ENCODE measurements at regions not wholly inside any gene's neighbourhood (a gene's known extent, or its start where the extent isn't known, plus 50 kb on each side); places are given as distances from the start of the nearest gene placed in this dataset.

GRCh38 chr18:38941711-38942561, 1376.3 kb upstream of the CELF4 start:
- Histone ChIP-seq H3K4me3 (peak overlapping the region; percentile 46; the same call in 1 of the 2 replicates), H2AFZ (ENCODE audit: control insufficient read depth, low read depth, low read length) (peak overlapping the region; percentile 88), H3K27me3 (replicated peaks in 1 of 2; ENCODE audit: control insufficient read depth in 2 of 2, insufficient read depth in 2 of 2, low read length in 1 of 2) (no peaks in the 10 kb centered on the region), H3K27ac (ENCODE audit: control insufficient read depth, insufficient read depth) (peak overlapping the region; percentile 84), H3K4me2 (ENCODE audit: control insufficient read depth, insufficient read depth) (peak overlapping the region; percentile 36), H4K20me1 (ENCODE audit: control insufficient read depth, insufficient read depth) (no peaks in the 10 kb centered on the region), H3K9ac (ENCODE audit: control insufficient read depth, insufficient read depth, low read length) (peak overlapping the region; percentile 34; the same call in 1 of the 2 replicates), H3K4me1 (ENCODE audit: control insufficient read depth, insufficient read depth, low read length) (peaks cover 8% of the 10 kb centered on the region), H3K9me3 (replicated peaks; ENCODE audit: control insufficient read depth, insufficient read depth, low read length) (peaks cover 10% of the 10 kb centered on the region), H3K36me3 (ENCODE audit: control insufficient read depth in 2 of 2, insufficient read depth in 2 of 2, low read length in 1 of 2) (no peaks in the 10 kb centered on the region), H3K79me2 (ENCODE audit: control insufficient read depth, insufficient read depth, low read length) (no peaks in the 10 kb centered on the region)
- intact Hi-C loops (cut with micrococcal nuclease; ENCODE audit: unreplicated experiment), result loop anchor here (1.0 to 5.0 kb wide), 2 partner anchors 190 to 331 kb away; no protein-coding TSS in a partner anchor
- 71% methylated on average over 9 of the region's 9 CpGs for WGBS (ENCODE audit: insufficient coverage, insufficient replicate concordance, low lambda C conversion rate, missing lambda C conversion rate)
- POLR2A ChIA-PET, result interaction anchor here (0.6 to 1.6 kb wide), 4 partner anchors 9 to 331 kb away, joined by 3 to 6 read pairs (median 4); no protein-coding TSS in a partner anchor
- DNase-seq (ENCODE audit: low read depth, low spot score) (no peak), FAIRE-seq (no peak), ATAC-seq (peak; percentile 29)
- in situ Hi-C loops (cut with MboI), result loop anchor here (5.0 to 25.0 kb wide), 2 partner anchors 330 to 1195 kb away; no protein-coding TSS in a partner anchor
- TSS peak; percentile 66 for BruUV-seq (replicated peaks)
- RAD21 ChIA-PET (ENCODE audit: unreplicated experiment), result interaction anchor here (1.0 to 3.1 kb wide), 6 partner anchors 11 to 330 kb away, joined by 3 to 15 read pairs (median 4); no protein-coding TSS in a partner anchor
- CTCF ChIA-PET, result interaction anchor here (1.1 to 1.7 kb wide), 3 partner anchors 13 to 331 kb away, joined by 3 to 6 read pairs (median 4); no protein-coding TSS in a partner anchor
- SMC1A ChIA-PET (ENCODE audit: uncharacterized antibody, unreplicated experiment), result interaction anchor here (1.0 to 4.0 kb wide), 9 partner anchors 10 to 330 kb away, joined by 3 to 29 read pairs (median 6); no protein-coding TSS in a partner anchor
- TF ChIP-seq HCFC1 (IDR thresholded peaks at IDR 0.05; ENCODE audit: low read length) (no peak), NR2C2 (IDR thresholded peaks at IDR 0.05; ENCODE audit: borderline replicate concordance, control insufficient read depth, insufficient read length, low read depth) (no peak), ETV6 (conservative IDR thresholded peaks at IDR 0.05 in 1 of 2, IDR thresholded peaks at IDR 0.05 in 1 of 2; ENCODE audit: borderline replicate concordance in 1 of 2, low read depth in 1 of 2) (no peak), CHD4 (IDR thresholded peaks at IDR 0.05) (no peak), EED (IDR thresholded peaks at IDR 0.05; ENCODE audit: low read depth) (no peak), ZNF592 (IDR thresholded peaks at IDR 0.05) (no peak), TARDBP (IDR thresholded peaks at IDR 0.05; ENCODE audit: borderline replicate concordance) (no peak), SREBF1 (IDR thresholded peaks at IDR 0.05; ENCODE audit: low read length) (no peak), ZNF274 (IDR thresholded peaks at IDR 0.05; ENCODE audit: insufficient read depth, insufficient read length) (no peak), SMC3 (IDR thresholded peaks at IDR 0.05; ENCODE audit: borderline replicate concordance, low read length) (no peak), ESRRA (IDR thresholded peaks at IDR 0.05; ENCODE audit: low read length) (no peak), HDAC2 (IDR thresholded peaks at IDR 0.05) (no peak), SMARCA5 (IDR thresholded peaks at IDR 0.05) (no peak), NR2C1 (IDR thresholded peaks at IDR 0.05) (no peak)
- TF ChIP-seq, protein P1, sequence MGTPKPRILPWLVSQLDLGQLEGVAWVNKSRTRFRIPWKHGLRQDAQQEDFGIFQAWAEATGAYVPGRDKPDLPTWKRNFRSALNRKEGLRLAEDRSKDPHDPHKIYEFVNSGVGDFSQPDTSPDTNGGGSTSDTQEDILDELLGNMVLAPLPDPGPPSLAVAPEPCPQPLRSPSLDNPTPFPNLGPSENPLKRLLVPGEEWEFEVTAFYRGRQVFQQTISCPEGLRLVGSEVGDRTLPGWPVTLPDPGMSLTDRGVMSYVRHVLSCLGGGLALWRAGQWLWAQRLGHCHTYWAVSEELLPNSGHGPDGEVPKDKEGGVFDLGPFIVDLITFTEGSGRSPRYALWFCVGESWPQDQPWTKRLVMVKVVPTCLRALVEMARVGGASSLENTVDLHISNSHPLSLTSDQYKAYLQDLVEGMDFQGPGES (IDR thresholded peaks at IDR 0.05), result no peak
- TF ChIP-seq, protein P2, sequence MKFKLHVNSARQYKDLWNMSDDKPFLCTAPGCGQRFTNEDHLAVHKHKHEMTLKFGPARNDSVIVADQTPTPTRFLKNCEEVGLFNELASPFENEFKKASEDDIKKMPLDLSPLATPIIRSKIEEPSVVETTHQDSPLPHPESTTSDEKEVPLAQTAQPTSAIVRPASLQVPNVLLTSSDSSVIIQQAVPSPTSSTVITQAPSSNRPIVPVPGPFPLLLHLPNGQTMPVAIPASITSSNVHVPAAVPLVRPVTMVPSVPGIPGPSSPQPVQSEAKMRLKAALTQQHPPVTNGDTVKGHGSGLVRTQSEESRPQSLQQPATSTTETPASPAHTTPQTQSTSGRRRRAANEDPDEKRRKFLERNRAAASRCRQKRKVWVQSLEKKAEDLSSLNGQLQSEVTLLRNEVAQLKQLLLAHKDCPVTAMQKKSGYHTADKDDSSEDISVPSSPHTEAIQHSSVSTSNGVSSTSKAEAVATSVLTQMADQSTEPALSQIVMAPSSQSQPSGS (IDR thresholded peaks at IDR 0.05; ENCODE audit: low read length), result no peak

All from GM12878 (cell line).